Caki2 (cell line): ENCODE measurements at regions not wholly inside any gene's neighbourhood (a gene's known extent, or its start where the extent isn't known, plus 50 kb on each side); places are given as distances from the start of the nearest gene placed in this dataset.

Experiments used
- DNase-seq: peaks from one replicate; pipeline ENCODE4 v3.0.0-alpha.2; 2015; ENCODE audit warnings: low read depth
- in situ Hi-C: cut with HindIII; loops from 2 replicates; pipeline ENCODE4 v1.10.0; 2016; ENCODE audit warnings: low sequenced_read_pairs, low pct_unique_long_range_greater_than_20kb, mixed read lengths

DNA sequence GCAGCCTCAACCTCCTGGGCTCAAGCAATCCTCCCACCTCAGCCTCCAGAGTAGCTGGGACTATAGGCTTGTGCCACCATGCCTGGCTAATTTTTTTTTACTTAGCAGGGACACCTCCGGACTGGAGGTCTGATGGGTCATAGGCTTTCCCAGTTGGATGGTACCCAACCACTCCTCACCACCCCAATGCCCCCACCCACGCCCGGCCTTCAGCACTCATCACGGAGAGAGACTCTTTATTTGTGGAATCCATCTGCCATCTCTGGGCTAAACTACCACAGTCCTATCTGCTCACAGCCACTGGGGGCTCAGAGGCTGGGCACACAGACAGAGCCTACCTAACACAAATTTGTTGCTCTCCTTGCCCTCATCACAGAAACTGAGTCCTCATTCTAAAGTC is 58.3 kb upstream of the STXBP1 start:
- in situ Hi-C loops: no loop called here
- DNase-seq: no peak

DNA sequence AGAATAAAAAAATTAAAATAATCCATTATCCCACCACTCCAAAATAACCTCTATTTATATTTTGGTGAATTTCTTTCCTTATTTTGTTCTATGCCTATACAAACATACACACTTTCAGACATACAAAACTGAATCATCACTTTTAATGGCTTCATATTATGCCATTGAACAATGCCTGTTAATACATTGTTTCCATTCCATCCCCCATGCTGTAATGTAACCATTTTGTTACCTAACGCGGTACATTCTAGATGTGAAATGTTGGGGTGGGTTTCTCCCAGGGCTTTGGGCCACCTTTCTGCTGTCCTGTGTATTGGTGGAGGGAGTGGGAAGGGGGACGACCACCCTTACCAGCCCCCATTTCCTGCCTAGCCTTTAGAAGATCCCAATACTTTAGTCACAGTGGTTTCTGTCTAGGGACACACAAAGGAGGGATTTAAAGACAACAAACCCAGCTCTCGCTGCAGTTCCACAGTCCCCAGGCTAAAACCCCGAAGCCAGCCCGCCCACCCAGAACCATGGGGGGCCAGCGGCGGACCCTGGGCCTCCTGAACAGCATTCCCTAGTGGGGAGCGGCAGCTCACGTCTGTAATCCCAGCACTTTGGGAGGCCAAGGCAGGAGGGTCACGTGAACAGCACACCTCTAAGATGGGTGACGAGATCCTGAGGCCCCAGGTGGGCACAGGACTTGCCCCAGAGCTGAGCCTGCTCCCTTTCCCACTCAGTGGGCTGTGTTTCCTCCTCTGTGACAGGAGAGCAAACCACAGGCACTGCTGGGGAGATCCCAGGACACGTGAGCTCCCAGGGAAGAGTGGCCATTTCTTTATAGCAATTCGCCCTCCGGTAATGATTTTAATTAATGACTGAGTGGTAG is 56.9 kb upstream of the STXBP1 start:
- in situ Hi-C loops: no loop called here
- DNase-seq: no peak

DNA sequence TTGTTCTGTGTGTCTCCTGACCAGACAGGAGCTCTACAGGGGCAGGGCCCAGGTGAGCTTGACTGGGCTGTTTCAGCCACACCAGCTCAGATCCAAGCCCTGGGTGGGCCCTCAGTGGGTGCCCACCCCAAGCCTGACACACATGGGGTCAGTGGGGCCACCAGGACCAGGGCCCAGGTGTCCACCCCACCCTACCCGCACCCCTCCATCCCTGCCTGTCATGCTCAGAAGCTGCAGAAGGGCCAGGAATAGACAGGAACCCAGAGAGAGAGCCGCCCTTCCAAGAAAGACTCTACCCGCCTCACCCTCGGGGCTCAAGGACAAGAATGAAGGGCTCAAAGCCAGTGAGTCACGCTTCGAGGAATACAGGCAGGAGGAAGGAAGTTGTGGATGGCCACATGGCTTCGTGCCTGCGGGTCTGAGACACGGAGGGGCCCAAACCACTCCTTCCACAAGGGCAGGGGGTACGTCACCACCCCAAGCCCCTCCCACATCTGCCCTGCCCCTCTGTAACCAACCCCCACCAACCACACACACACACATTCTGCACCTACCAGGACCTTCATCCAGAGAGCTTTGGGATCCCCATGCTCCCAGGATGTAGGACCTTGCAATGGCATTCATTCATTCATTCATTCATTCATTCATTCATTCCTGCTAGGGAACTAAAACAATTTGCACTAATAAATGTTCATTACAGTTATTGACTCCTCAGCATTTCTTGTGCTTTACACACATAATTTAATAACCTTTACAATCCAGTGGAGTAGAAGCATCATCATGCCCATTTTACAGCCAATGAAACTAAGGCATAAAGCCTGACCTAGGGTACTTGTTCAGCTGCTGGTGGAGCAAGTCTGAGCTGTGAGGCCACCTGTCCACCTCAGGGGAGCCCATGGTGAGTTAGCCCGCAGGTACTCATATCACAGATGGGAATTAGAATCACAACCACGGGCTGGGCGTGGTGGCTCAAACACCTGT is 55.9 kb upstream of the STXBP1 start:
- peak; percentile 80 for DNase-seq
- in situ Hi-C loops: no loop called here

DNA sequence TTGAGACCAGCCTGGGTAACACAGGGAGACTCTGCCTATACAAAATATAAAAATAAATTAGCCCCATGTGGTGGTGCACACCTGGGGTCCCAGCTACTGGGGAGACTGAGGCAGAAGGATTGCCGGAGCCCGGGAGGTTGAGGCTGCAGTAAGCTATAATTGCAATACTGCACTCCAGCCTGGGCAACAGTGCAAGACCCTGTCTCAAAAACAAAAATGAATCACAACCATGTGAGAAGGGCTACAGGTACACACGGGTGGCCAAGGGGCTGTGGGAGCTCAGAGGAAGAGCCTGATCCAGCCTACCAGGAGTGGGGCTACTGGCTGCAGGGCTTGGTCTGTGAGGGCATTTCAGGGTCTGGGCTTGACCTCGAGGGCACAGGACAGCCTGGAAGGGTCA is 55.2 kb upstream of the STXBP1 start:
- DNase-seq: no peak
- in situ Hi-C loops: no loop called here

DNA sequence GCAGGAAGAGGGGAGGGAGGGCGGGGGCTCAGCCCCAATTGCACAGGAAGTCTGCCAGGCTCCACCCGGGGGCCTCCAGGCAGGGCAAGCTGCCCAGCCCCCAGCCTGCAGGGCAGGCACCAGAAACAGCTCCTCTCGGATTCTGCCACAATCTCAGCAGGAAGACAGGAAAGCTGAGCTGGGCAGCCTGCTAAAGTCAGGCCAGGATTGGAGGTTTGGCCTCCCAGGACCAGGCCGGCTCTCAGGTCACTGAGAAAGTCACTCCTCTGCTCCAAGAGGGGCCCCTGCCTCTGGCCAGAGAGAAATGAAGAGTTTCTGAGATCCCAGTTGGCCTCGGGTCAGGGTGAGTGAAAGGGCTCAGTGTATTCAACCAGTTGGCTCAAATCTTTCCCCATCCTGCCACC is 54.6 kb upstream of the STXBP1 start:
- no peak for DNase-seq
- in situ Hi-C loops: no loop called here

DNA sequence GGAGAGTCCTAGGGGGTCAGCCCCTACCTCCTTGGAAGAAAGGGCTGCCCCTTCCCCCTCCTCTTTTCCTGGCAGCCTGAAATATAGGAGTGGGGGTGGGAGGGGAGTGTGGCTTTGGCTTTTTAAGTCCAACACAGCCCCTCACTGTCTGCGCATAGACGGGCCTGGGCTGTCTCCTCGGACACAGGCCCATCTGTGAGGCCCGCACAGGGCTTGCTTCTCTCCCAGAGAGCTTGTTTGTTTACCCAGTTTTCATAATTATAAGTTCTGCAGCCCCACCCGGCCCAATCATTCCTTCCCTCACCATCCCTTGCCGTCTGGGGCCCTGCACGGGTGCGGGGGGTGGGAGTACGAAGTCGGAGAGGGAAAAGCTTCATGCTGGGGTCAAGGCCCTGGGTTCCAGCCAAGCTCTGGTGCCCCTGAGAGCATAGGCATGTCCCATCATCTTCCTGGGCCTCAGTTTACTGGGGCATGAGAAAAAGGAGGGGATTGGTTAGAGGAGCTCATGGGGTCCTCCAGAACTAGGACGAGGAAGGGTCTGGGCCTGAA is 54.0 kb upstream of the STXBP1 start:
- DNase-seq: no peak
- in situ Hi-C loops: no loop called here

DNA sequence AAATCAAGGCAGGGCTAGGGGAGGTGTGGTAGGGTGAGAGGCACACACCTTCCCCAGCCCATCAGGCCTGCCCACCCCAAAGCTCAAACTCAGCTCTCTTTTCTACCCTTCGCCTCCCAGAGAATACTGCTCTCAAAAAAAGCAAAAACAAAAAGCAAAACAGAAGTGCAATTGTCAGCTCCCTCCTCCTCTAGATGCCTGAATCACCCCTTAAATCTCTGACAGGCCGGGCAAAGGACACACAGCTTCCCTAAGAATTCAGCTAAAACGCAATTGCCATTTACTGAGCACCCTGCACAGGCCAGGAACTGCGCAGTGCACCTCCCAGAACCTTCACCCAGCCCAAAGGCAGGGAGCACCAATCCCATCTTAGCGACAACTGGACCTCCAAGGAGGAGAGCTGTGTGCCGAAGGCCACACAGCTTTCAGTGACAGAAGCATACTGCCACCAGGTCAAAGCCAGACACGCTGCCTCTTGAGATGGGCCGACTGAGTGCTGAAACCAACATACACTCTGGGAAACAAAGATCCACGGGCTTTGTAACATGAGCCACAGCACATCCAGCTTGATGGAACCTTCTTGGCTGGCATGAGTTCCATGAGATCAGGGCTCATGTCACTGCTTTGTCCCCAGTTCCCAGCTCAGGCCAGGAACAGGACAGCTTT is 53.4 kb upstream of the STXBP1 start:
- in situ Hi-C loops: no loop called here

DNA sequence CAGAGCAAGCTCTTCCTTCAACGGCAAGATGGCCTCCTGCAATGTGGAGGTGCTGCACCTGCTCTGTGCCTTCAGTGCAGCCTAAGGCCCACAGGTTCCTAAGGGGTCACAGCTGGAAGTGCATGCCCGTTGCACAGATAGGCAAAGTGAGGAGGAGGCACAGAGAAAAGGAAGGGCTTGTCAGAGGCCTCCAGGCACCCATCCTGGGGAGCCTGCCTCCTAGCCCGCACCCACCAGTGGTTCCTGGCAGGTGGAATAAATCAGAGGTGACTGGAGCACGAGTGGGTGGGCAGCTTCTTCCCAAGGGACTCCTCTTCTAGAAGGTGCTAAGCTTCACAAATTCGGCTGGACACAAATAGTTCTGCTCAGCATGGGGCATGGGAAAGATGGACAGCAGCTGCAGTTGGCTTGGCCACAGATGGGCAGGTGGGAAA is 52.8 kb upstream of the STXBP1 start:
- in situ Hi-C loops: no loop called here
- DNase-seq: no peak

More for the DNA sequence above, 53.4 kb upstream of the STXBP1 start:
- DNase-seq: no peak

DNA sequence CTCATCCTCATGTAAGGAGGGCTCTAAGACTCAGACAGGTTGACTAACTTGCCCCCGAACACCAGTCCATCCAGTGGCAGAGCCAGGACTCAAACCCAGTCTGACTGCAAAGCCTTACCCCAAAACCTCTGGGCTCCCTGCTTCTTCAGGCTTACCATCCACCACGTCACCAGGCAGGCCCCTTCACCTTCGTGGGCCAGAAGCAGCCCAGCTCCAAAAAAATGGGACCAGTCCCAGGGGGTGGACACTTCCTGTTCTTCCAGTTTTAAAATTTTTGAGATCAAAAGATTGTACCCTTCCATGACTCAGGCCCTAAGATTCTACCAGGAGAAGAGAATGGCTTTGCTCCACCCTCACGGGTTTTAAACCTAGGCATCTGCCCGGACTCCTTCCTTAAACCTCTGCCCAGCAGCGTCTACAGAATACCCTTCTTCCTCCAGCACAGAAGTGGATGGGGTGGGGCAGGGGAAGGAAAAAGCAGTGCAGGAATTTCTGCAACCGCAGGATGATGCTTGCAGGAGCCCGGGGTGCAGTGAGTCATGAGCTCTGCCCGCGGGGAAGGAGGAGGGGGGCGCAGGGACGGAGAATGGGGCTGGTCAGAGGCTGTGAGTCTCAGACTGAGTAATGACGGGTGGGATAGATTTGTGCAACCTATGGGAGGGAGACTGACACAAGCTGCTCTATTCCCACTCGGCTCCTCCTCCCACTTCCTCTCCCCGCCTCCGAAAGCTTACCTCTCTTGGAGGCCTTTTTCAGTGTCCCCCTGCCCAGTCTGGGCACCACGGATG is 50.4 kb upstream of the STXBP1 start:
- peak; percentile 98 for DNase-seq
- in situ Hi-C loops: no loop called here
